ENCODE measurements at regions not wholly inside any gene's neighbourhood (a gene's known extent, or its start where the extent isn't known, plus 50 kb on each side); places are given as distances from the start of the nearest gene placed in this dataset.

DNA sequence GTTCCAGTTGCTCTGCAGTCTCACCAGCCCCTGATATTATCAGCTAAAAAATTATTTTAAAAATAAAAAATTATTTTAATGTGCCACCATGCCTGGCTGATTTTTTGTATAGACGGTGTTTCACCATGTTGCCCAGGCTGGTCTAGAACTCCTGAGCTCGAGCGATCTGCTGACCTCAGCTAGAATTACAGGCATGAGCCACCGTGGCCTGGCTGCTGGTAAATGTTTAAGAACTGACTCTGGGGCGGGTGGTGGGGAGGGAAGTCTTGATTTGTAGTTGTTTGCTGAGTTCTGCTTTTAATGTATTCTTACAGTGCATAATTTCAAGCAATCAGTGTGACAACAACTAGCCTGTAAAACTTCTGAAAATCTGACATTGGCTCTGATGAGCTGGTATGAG lies 120.9 kb upstream of the PLET1 start:
- TF ChIP-seq POLR2A (IDR thresholded peaks at IDR 0.05) (no peak), CTCF (IDR thresholded peaks at IDR 0.05) (no peak)

All from vagina (tissue), 2 donors.